Stimulated activated CD8-positive, alpha-beta memory T cell treated with anti-CD3 and anti-CD28 coated beads, Interleukin-4, amount 100 ng/mL, for 4 hours (primary cell): ENCODE measurements at regions not wholly inside any gene's neighbourhood (a gene's known extent, or its start where the extent isn't known, plus 50 kb on each side); places are given as distances from the start of the nearest gene placed in this dataset.

Experiments used
- DNase-seq, 2 donors: peaks; one replicate each; pipeline ENCODE4 v3.0.0-alpha.2; 2020; ENCODE audit warnings: low read depth in 2 of 2, low spot score in 1 of 2

DNA sequence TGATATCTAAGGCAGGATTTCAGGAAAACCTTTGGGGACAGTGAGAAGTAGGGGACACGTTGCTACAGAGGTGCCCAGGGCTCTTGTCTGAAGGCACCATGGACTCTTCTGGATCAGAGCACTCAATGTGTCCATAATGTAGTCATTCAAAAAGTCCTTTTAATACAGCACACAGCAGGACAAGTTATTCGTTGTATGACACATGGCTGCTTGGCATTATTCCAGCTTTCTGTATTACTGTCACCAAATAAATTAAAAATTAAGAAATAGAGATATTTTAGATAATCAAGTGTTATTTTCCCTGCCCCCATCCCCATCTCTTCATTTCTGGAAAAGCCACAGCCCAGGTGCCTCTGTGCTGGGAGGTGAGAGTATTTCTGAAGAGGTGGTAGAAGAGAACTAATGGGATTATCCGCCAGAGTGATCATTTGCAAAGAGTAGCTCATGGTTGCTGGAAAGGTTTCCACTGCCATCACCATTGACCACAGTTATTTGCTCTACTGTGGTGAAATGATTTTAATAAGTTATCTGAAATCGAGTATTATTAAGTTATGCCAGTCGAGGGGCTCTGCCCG, 83.0 kb downstream of the CXCL12 start:
- DNase-seq: no peak

DNA sequence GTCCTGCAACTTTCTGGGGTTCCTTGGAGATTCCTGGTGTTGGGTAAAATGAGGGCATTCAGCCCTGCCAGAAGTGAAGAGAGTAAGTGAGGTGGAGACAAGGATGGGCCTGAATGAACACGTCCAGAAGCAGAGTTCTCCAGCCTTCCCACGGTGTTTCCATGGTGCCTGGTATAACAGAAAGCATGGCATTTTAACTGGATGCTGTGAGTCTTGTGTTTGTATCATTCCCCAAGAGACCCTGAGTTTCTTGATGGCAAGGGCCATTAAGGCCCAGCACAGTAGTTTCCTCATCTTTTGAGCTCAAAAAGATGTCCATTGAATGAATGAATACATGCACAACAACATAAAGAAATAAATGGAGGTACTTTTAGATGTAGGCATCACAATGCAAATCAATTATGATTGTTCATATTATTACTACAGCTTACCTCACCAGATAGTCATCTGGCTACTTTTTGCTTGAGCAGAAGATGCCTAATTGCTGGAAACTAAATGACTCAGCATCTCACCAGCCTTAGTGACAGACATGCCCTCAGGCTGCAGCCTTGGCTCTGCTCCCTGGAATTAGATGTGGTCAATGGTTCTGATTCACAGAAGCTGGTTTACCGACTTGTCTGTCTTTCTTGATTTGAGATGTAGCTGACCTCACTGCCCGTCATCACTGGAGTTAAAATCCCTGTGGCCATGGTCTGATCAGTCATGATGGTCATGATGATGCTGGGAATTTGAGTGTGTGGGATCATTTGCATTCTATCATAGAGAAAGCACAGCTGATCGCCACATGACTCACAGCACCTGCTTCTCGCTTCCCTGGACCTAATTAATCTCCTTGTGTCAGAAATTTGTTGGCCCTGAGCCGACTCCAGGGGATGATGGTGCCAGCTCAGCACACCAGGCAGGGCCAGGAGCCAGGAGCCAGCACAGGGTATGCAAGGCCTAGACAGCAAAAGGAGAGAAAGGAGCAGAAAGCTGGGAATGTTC, 83.9 kb downstream of the CXCL12 start:
- no peak for DNase-seq

- DNase-seq: no peak
Measured at GRCh38 chr10:44298713-44299112, 86.2 kb downstream of the CXCL12 start.

- DNase-seq: no peak
Measured at GRCh38 chr10:44297963-44298362, 86.9 kb downstream of the CXCL12 start.

DNA sequence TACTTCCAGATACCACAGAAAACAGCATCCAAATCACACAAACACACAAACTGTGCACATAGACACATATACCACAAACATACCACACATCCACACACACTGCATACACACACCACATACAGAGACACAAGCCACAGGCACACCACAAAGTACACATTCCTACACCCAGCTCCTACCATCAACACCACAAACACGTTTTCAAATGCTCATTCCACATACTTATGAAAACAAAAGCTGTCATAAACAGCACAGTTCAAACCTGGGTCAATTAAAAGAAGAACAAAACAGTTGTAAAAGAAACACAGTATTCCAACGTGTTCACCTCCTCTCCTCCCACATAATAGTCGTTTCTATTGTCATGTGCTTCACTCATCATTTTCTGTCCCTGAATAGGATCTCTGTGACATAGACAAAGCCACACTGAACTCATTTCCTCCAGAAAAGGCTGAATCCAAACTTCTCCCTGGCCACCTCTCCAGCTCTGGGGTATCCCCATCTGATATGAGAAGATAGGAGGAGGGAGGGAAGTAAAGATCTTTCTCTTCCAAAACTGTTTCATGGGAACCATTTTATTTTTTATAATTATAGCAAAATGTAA, 89.2 kb downstream of the CXCL12 start:
- no peak for DNase-seq

GRCh38 chr10:44294726-44295412, 90.0 kb downstream of the CXCL12 start:
- no peak for DNase-seq

- DNase-seq: no peak
Measured at GRCh38 chr10:44293842-44294241, 91.1 kb downstream of the CXCL12 start.

GRCh38 chr10:44293306-44293778, 91.6 kb downstream of the CXCL12 start:
- no peak for DNase-seq

DNA sequence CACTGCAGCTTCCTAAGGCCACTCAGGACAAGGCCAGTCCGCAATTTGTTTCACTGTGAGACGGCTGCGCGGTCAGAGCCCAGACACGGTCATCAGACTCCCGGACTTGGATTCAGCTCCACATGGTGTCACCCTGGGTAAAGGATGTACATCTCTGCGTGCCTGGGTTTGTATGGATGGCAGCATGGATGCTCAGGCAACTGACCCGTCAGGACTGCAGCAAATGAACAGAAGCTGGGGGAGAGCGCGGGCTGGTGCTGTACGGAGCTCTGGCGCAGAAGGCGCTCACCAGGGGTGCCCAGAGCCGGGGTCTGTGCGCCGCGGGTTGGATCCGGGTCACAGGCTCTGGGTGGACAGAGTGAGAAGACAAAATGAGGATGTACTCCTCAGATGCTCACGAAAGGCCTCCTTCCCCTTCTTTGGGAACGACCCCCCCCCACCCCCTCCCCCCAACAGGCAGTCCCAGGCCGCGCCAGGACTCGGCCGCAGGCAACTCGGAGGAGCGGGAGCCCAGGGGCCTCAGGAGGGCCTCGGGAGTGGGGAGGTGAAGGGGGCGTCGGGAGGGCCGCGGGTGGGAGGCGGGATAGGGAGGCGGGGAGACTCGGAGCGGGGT, 92.4 kb downstream of the CXCL12 start:
- DNase-seq: no peak

GRCh38 chr10:44291091-44291490, 93.8 kb downstream of the CXCL12 start:
- no peak for DNase-seq

GRCh38 chr10:44289125-44289524, 95.8 kb downstream of the CXCL12 start:
- DNase-seq: no peak

- DNase-seq: no peak
Measured at GRCh38 chr10:44287408-44287807, 97.5 kb downstream of the CXCL12 start.

DNA sequence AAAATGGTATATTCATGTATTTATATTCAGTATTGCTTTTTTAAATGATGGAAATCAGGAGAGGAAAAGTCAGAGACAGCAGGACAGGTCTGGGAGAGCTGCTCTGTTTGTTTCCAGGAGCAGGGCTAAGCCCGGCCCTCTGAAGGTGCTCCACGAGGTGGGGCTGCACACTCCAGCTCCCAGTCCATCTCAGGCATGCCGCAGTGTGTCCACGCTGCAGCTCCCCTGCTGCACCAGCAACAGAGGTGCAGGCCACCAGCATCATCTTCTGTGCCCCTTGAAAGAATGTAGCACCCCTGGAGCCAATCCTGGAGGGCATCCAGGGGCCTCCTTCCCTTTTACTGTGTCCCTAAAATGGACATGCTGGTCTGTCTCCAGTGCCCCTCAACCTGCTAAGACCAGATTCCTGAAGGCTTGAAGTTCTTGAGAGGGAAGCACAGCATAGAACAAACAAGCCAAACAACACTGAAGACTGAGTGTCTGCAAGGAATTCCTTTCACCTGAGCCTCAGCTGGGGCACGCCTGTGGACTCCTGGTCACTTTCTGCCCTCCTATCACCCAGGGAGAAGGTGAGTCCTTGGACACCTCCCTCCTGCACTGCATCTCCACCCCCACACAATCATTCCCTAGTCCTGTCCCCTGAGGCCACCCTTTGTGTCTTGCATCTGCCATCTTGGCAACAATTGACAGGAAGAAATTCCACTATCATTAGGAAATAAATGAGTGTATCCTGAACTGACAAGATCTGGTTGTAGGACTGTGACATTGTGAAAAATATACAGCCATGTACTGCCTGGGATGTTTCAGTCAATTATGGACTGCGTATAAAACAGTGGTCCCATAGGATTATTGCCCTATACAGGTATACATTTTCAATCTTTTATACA, 100.5 kb downstream of the CXCL12 start:
- no peak for DNase-seq

DNA sequence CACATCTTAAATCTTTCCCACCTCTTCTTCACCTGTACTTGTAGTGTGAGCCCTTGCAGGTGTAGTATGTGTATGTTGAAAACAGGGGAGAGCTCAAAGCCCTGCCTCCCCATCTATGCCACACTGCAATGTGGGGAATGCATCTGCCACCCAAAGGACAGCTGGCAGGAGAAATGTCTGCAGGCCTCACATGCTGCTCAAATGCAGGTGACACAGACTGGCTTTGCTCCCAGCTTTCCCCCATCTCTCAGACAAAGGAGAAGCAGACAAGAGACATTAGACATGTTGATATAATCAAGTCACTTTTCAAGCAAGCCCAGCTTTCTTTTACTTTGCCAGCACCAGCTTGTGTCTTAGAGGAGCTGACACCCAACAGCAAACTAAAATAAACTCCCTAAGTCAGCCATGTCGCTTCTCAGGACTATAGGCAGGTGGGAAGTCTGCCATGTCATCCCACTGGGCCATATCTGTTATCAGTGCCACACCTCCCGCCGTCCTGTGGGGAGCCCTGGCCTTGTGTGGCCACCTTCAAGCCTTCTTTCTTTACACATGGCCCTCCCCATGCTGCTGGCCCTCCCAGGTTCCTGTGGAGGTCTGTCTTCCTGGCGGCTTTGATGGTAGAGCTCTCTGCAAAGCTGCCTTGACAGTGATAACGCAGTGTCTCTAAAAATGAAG, 102.1 kb downstream of the CXCL12 start:
- no peak for DNase-seq

- no peak for DNase-seq
Measured at GRCh38 chr10:44281662-44282061, 103.2 kb downstream of the CXCL12 start.

DNA sequence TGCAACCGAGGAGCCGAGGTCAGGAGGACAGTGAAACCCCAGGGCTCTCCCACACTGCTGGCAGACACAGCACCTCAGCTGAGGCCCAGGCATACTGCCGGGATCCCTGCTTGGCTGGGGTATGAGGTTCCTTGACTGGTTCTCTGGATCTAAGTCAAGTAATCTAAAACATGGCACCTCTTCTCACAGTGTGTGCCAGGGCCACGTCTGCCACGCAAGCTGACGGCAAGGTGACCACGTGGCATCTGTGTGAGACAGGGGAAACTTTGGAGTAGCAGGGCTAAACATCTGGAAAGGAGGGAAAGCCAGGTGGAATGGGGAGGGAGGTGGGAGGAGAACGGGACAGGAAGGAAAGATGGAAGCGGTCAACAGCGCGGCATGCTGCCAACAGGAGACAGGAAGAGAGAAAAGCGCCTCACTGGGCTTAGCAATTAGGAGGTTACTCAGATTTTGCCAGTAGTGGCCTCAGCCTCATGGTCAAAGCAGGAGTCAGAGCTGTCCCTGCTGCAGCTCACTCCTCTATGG, 103.7 kb downstream of the CXCL12 start:
- no peak for DNase-seq

DNA sequence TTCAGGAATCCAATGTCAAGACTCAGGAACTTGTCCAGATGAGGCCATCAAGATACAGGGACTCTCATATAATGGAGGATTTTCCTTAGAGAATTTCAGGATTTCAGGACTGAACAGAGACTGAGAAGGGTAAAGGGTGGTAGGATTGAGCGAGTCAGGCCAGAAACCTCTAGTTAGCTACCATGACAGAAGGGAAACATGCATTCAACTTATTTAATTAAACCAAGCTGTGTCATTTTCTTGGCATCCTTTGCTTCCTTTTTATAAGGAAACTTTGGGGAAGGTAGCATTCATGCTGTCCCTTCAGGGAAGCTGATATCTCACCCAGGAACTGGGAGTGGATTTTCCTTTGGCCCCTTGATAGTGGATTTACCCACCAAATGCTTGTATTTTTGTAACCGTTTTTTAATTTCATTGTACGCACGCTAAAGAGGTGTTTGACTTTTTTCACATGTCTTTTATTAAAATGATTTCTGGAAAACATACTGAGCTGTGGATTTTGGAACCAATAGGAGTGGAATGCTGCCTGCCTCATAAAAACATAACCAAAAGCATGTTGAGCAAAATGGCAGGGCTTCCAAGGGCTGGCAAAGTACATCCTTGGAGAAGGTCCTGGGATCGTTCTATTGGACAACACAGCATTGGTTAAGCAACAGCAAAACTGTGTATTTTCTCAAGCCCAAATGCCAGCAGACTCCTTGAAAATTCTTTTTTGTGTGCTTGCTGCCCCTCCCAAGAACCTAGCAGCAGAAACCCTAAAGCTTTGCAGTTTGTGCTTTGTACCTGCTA, 104.5 kb downstream of the CXCL12 start:
- no peak for DNase-seq

DNA sequence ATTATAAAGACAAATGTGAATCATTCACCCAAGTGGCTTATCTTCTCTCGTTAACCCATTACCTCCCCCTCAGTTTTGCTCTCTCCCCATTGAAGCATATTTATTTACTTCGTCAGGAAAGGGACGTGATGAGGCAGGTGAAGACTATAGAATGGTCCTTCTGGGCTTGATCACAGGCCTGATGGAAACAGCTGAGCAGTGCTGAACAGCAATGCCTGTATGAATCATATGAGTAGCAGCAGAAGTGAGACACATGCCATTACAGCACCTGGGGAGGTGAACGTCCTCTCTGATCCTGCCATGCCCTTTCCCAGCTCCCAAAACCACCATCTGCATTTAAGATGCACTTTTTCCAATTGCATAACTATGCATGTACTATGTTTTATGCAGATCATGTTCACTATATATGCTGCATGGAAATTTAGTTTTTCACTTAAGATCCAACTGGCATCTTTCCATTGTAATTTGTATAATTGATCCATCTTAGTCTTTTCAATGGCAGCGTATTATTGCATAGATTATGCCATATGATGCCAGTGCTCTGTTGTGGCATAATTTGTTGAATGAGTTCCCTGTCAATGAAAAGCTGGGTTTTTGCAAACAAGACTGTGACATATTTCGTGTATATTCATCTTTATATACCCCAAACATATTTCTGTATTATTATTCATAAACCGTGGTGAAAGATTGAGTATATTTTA, 105.3 kb downstream of the CXCL12 start:
- DNase-seq: no peak
